ENCODE measurements at regions not wholly inside any gene's neighbourhood (a gene's known extent, or its start where the extent isn't known, plus 50 kb on each side); places are given as distances from the start of the nearest gene placed in this dataset.

GRCh38 chr12:73984552-73984951 is 553.1 kb upstream of the ATXN7L3B start:
- TF ChIP-seq CTCF (IDR thresholded peaks at IDR 0.05) (no peak), POLR2A (IDR thresholded peaks at IDR 0.05) (no peak)
